ENCODE measurements at regions not wholly inside any gene's neighbourhood (a gene's known extent, or its start where the extent isn't known, plus 50 kb on each side); places are given as distances from the start of the nearest gene placed in this dataset.

DNA sequence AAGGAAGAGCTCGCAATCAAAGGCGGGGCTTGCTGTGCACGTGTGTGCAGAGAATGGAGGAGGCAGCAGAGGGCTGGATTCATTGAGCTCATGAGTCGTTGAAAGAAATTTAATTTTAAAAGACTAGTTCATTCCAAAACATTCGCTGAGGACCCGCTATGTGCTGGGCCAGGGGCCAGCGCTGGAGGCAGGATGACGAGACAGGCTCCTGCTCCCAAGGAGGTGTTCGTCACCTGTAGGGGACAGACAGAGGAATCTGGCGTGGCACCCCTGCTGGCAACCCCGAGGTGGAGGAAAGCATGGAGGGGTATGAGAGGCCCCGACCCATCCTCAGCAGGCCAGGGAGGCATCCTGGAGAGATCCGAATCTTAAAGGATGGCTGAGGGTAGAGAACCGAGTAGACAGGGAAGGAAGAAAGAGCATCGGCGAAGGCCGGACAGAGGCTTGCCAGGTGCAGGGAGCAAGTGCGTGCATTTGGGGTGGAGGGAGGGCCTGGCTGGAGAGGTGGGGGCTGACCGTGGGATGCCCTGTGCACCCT, 96.4 kb downstream of the CPZ start:
- TF ChIP-seq TCF4 (CRISPR knock-in tag; IDR thresholded peaks at IDR 0.05; ENCODE audit: borderline replicate concordance) (no peak), BACH2 (CRISPR knock-in tag; IDR thresholded peaks at IDR 0.05; ENCODE audit: borderline replicate concordance) (no peak), ZNF70 (CRISPR knock-in tag; IDR thresholded peaks at IDR 0.05) (no peak), TOX (CRISPR knock-in tag; IDR thresholded peaks at IDR 0.05; ENCODE audit: borderline replicate concordance) (no peak), ZC3H10 (CRISPR knock-in tag; IDR thresholded peaks at IDR 0.05) (no peak), ZNF8 (CRISPR knock-in tag; IDR thresholded peaks at IDR 0.05) (no peak), ZFP3 (CRISPR knock-in tag; IDR thresholded peaks at IDR 0.05) (no peak), ARNTL (CRISPR knock-in tag; IDR thresholded peaks at IDR 0.05; ENCODE audit: borderline replicate concordance, low read depth) (no peak), SNAI2 (CRISPR knock-in tag; IDR thresholded peaks at IDR 0.05) (no peak), PATZ1 (CRISPR knock-in tag; IDR thresholded peaks at IDR 0.05; ENCODE audit: borderline replicate concordance) (no peak)
- TF ChIP-seq, protein P1, sequence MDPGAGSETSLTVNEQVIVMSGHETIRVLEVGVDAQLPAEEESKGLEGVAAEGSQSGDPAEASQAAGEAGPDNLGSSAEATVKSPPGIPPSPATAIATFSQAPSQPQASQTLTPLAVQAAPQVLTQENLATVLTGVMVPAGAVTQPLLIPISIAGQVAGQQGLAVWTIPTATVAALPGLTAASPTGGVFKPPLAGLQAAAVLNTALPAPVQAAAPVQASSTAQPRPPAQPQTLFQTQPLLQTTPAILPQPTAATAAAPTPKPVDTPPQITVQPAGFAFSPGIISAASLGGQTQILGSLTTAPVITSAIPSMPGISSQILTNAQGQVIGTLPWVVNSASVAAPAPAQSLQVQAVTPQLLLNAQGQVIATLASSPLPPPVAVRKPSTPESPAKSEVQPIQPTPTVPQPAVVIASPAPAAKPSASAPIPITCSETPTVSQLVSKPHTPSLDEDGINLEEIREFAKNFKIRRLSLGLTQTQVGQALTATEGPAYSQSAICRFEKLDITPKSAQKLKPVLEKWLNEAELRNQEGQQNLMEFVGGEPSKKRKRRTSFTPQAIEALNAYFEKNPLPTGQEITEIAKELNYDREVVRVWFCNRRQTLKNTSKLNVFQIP (CRISPR knock-in tag; IDR thresholded peaks at IDR 0.05; ENCODE audit: borderline replicate concordance, low read depth), result no peak
- ATAC-seq, result no peak

- TF ChIP-seq TCF4 (CRISPR knock-in tag; IDR thresholded peaks at IDR 0.05; ENCODE audit: borderline replicate concordance) (no peak), RARB (CRISPR knock-in tag; IDR thresholded peaks at IDR 0.05) (no peak), BACH2 (CRISPR knock-in tag; IDR thresholded peaks at IDR 0.05; ENCODE audit: borderline replicate concordance) (no peak), ZNF8 (CRISPR knock-in tag; IDR thresholded peaks at IDR 0.05) (no peak), PPARA (CRISPR knock-in tag; IDR thresholded peaks at IDR 0.05; ENCODE audit: borderline replicate concordance) (no peak), ZFP3 (CRISPR knock-in tag; IDR thresholded peaks at IDR 0.05) (no peak), OSR1 (CRISPR knock-in tag; IDR thresholded peaks at IDR 0.05) (no peak), ESRRG (CRISPR knock-in tag; IDR thresholded peaks at IDR 0.05) (no peak), ISL1 (CRISPR knock-in tag; IDR thresholded peaks at IDR 0.05) (no peak), ZC3H10 (CRISPR knock-in tag; IDR thresholded peaks at IDR 0.05) (no peak), ARNTL (CRISPR knock-in tag; IDR thresholded peaks at IDR 0.05; ENCODE audit: borderline replicate concordance, low read depth) (no peak)
- no peak for ATAC-seq
Observed at GRCh38 chr4:8688041-8688907, 95.7 kb downstream of the CPZ start.

GRCh38 chr4:8687083-8687482, 94.5 kb downstream of the CPZ start:
- ATAC-seq, result no peak
- TF ChIP-seq OSR1 (CRISPR knock-in tag; IDR thresholded peaks at IDR 0.05) (no peak), PPARA (CRISPR knock-in tag; IDR thresholded peaks at IDR 0.05; ENCODE audit: borderline replicate concordance) (no peak), ZFP3 (CRISPR knock-in tag; IDR thresholded peaks at IDR 0.05) (no peak), BACH2 (CRISPR knock-in tag; IDR thresholded peaks at IDR 0.05; ENCODE audit: borderline replicate concordance) (no peak), ZFP30 (CRISPR knock-in tag; IDR thresholded peaks at IDR 0.05) (no peak)
- TF ChIP-seq, protein P1 (CRISPR knock-in tag; IDR thresholded peaks at IDR 0.05; ENCODE audit: borderline replicate concordance, low read depth), result no peak

GRCh38 chr4:8685831-8686230, 93.3 kb downstream of the CPZ start:
- TF ChIP-seq RARB (CRISPR knock-in tag; IDR thresholded peaks at IDR 0.05) (no peak), GLIS3 (CRISPR knock-in tag; IDR thresholded peaks at IDR 0.05) (no peak), ZNF70 (CRISPR knock-in tag; IDR thresholded peaks at IDR 0.05) (no peak), ISL1 (CRISPR knock-in tag; IDR thresholded peaks at IDR 0.05) (no peak), SNAI2 (CRISPR knock-in tag; IDR thresholded peaks at IDR 0.05) (no peak), OSR1 (CRISPR knock-in tag; IDR thresholded peaks at IDR 0.05) (no peak)
- TF ChIP-seq, protein P2, sequence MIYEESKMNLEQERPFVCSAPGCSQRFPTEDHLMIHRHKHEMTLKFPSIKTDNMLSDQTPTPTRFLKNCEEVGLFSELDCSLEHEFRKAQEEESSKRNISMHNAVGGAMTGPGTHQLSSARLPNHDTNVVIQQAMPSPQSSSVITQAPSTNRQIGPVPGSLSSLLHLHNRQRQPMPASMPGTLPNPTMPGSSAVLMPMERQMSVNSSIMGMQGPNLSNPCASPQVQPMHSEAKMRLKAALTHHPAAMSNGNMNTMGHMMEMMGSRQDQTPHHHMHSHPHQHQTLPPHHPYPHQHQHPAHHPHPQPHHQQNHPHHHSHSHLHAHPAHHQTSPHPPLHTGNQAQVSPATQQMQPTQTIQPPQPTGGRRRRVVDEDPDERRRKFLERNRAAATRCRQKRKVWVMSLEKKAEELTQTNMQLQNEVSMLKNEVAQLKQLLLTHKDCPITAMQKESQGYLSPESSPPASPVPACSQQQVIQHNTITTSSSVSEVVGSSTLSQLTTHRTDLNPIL (CRISPR knock-in tag; IDR thresholded peaks at IDR 0.05; ENCODE audit: low read depth), result no peak
- no peak for ATAC-seq
